ENCODE measurements at regions not wholly inside any gene's neighbourhood (a gene's known extent, or its start where the extent isn't known, plus 50 kb on each side); places are given as distances from the start of the nearest gene placed in this dataset.

DNA sequence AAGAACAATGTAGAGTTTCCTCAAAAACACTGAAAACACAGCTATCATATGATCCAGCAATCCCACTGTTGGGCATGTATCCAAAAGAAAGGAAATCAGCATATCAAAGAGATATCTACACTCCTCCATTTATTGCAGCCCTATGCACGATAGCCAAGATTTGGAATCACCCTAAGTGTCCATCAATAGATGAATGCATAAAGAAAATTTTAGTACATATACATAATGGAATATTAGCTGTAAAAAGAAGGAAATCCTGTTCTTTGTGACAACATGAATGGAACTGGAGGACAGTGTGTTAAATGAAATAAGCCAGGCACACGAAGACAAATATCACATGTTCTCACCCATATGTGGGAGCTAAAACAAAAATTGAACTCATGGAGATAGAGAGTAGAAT lies 114.5 kb upstream of the FN1 start:
- TF ChIP-seq MXI1 (conservative IDR thresholded peaks at IDR 0.05; ENCODE audit: poor library complexity, severe bottlenecking) (no peak), SMC3 (conservative IDR thresholded peaks at IDR 0.05; ENCODE audit: poor library complexity) (no peak), TAF1 (IDR thresholded peaks at IDR 0.05; ENCODE audit: low read depth) (no peak), POLR2AphosphoS5 (IDR thresholded peaks at IDR 0.05) (no peak), RAD21 (conservative IDR thresholded peaks at IDR 0.05) (no peak), EP300 (conservative IDR thresholded peaks at IDR 0.05; ENCODE audit: poor library complexity, severe bottlenecking) (no peak)
- H3K9me2 ChIP-seq (ENCODE audit: insufficient read depth, low read length): no peaks in the 10 kb centered on the region
- no peak overlapping the region for H2AFZ ChIP-seq (ENCODE audit: low read depth, low read length)
- H3K36me3 ChIP-seq (ENCODE audit: insufficient read depth, low read length): no peaks in the 10 kb centered on the region
- H3K9me3 ChIP-seq (ENCODE audit: low read length): no peaks in the 10 kb centered on the region
- no peaks in the 10 kb centered on the region for H3K27me3 ChIP-seq (ENCODE audit: insufficient read depth, low read depth, low read length)
- H3K79me2 ChIP-seq (replicated peaks; ENCODE audit: insufficient read depth, low read length): no peaks in the 10 kb centered on the region
- H3F3A ChIP-seq (ENCODE audit: insufficient read depth, low read length, poor library complexity, severe bottlenecking): no peaks in the 10 kb centered on the region
- H3K27ac ChIP-seq (ENCODE audit: low read length): no peak overlapping the region
- H4K20me1 ChIP-seq (ENCODE audit: insufficient read depth): no peaks in the 10 kb centered on the region
- H3K4me2 ChIP-seq (ENCODE audit: low read length): no peak overlapping the region
- no peak overlapping the region for H3K4me3 ChIP-seq (ENCODE audit: low read length)
- H3K9ac ChIP-seq (ENCODE audit: low read length): no peak overlapping the region

DNA sequence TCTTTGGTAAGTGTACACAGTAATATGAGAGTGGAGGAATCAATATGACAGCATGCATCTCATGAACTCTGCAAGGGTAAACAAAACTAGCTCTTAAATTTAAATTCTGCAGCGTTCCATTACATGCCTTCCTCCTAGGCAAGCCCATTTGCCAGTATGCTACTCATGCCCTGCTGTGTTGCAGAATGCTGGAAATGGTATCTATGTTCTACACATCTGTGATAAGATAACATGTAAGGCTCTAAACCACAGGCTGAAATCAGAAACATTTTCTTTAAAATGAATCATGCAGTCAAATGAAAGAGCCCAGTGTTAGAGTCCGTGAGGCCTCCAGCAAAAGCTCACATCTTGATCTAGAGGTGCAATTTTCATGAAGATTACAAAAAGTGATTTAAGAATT lies 112.8 kb upstream of the FN1 start:
- Histone ChIP-seq H3K4me3 (ENCODE audit: low read length) (no peak overlapping the region), H2AFZ (ENCODE audit: low read depth, low read length) (no peak overlapping the region), H3K9me2 (ENCODE audit: insufficient read depth, low read length) (no peaks in the 10 kb centered on the region), H3K4me2 (ENCODE audit: low read length) (no peak overlapping the region), H3F3A (ENCODE audit: insufficient read depth, low read length, poor library complexity, severe bottlenecking) (no peaks in the 10 kb centered on the region), H3K27me3 (ENCODE audit: insufficient read depth, low read depth, low read length) (no peaks in the 10 kb centered on the region), H3K27ac (ENCODE audit: low read length) (no peak overlapping the region), H3K9ac (ENCODE audit: low read length) (no peak overlapping the region), H3K79me2 (replicated peaks; ENCODE audit: insufficient read depth, low read length) (no peaks in the 10 kb centered on the region), H4K20me1 (ENCODE audit: insufficient read depth) (no peaks in the 10 kb centered on the region), H3K9me3 (ENCODE audit: low read length) (no peaks in the 10 kb centered on the region), H3K36me3 (ENCODE audit: insufficient read depth, low read length) (no peaks in the 10 kb centered on the region)
- TF ChIP-seq, protein P1, sequence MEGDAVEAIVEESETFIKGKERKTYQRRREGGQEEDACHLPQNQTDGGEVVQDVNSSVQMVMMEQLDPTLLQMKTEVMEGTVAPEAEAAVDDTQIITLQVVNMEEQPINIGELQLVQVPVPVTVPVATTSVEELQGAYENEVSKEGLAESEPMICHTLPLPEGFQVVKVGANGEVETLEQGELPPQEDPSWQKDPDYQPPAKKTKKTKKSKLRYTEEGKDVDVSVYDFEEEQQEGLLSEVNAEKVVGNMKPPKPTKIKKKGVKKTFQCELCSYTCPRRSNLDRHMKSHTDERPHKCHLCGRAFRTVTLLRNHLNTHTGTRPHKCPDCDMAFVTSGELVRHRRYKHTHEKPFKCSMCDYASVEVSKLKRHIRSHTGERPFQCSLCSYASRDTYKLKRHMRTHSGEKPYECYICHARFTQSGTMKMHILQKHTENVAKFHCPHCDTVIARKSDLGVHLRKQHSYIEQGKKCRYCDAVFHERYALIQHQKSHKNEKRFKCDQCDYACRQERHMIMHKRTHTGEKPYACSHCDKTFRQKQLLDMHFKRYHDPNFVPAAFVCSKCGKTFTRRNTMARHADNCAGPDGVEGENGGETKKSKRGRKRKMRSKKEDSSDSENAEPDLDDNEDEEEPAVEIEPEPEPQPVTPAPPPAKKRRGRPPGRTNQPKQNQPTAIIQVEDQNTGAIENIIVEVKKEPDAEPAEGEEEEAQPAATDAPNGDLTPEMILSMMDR (IDR thresholded peaks at IDR 0.05; ENCODE audit: poor library complexity, severe bottlenecking): no peak

DNA sequence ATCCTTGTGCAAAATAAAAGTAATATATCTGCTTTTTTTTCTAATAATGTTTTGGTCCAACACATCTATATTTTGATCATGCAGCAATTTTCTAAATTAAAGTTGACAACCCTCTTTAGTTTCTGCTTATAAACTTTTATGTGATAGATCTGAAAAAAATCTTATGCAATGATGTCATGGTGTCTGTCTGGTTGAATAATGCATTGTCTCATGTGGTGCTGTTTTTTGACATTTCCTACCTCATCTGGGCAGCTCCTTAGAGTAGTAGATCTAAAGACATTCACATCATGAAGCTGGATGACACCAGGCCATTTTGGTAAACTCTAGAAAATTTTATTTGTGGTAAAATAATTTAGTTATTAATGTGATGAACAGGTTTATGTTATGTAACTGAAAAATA lies 106.8 kb upstream of the FN1 start:
- no peak overlapping the region for H3K27ac ChIP-seq (ENCODE audit: low read length)
- no peaks in the 10 kb centered on the region for H3K27me3 ChIP-seq (ENCODE audit: insufficient read depth, low read depth, low read length)
- no peaks in the 10 kb centered on the region for H3K9me2 ChIP-seq (ENCODE audit: insufficient read depth, low read length)
- no peaks in the 10 kb centered on the region for H3K79me2 ChIP-seq (replicated peaks; ENCODE audit: insufficient read depth, low read length)
- no peak overlapping the region for H3K4me2 ChIP-seq (ENCODE audit: low read length)
- H4K20me1 ChIP-seq (ENCODE audit: insufficient read depth): no peaks in the 10 kb centered on the region
- H3K4me3 ChIP-seq (ENCODE audit: low read length): no peak overlapping the region
- no peak overlapping the region for H2AFZ ChIP-seq (ENCODE audit: low read depth, low read length)
- H3K36me3 ChIP-seq (ENCODE audit: insufficient read depth, low read length): no peaks in the 10 kb centered on the region
- H3F3A ChIP-seq (ENCODE audit: insufficient read depth, low read length, poor library complexity, severe bottlenecking): no peaks in the 10 kb centered on the region
- H3K9me3 ChIP-seq (ENCODE audit: low read length): no peaks in the 10 kb centered on the region
- no peak overlapping the region for H3K9ac ChIP-seq (ENCODE audit: low read length)
- TF ChIP-seq RAD21 (conservative IDR thresholded peaks at IDR 0.05) (no peak), SMC3 (conservative IDR thresholded peaks at IDR 0.05; ENCODE audit: poor library complexity) (no peak), POLR2AphosphoS5 (IDR thresholded peaks at IDR 0.05) (no peak), TAF1 (IDR thresholded peaks at IDR 0.05; ENCODE audit: low read depth) (no peak), EP300 (conservative IDR thresholded peaks at IDR 0.05; ENCODE audit: poor library complexity, severe bottlenecking) (no peak), MXI1 (conservative IDR thresholded peaks at IDR 0.05; ENCODE audit: poor library complexity, severe bottlenecking) (no peak), EZH2 (IDR thresholded peaks at IDR 0.05; ENCODE audit: borderline replicate concordance, insufficient read depth, low read length, poor library complexity, severe bottlenecking) (no peak)
- TF ChIP-seq, protein P1 (IDR thresholded peaks at IDR 0.05; ENCODE audit: poor library complexity, severe bottlenecking): no peak
- TF ChIP-seq, protein P2, sequence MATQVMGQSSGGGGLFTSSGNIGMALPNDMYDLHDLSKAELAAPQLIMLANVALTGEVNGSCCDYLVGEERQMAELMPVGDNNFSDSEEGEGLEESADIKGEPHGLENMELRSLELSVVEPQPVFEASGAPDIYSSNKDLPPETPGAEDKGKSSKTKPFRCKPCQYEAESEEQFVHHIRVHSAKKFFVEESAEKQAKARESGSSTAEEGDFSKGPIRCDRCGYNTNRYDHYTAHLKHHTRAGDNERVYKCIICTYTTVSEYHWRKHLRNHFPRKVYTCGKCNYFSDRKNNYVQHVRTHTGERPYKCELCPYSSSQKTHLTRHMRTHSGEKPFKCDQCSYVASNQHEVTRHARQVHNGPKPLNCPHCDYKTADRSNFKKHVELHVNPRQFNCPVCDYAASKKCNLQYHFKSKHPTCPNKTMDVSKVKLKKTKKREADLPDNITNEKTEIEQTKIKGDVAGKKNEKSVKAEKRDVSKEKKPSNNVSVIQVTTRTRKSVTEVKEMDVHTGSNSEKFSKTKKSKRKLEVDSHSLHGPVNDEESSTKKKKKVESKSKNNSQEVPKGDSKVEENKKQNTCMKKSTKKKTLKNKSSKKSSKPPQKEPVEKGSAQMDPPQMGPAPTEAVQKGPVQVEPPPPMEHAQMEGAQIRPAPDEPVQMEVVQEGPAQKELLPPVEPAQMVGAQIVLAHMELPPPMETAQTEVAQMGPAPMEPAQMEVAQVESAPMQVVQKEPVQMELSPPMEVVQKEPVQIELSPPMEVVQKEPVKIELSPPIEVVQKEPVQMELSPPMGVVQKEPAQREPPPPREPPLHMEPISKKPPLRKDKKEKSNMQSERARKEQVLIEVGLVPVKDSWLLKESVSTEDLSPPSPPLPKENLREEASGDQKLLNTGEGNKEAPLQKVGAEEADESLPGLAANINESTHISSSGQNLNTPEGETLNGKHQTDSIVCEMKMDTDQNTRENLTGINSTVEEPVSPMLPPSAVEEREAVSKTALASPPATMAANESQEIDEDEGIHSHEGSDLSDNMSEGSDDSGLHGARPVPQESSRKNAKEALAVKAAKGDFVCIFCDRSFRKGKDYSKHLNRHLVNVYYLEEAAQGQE (IDR thresholded peaks at IDR 0.05; ENCODE audit: borderline replicate concordance): no peak

All from neural cell (in vitro differentiated cells).